ENCODE measurements at regions not wholly inside any gene's neighbourhood (a gene's known extent, or its start where the extent isn't known, plus 50 kb on each side); places are given as distances from the start of the nearest gene placed in this dataset.

DNA sequence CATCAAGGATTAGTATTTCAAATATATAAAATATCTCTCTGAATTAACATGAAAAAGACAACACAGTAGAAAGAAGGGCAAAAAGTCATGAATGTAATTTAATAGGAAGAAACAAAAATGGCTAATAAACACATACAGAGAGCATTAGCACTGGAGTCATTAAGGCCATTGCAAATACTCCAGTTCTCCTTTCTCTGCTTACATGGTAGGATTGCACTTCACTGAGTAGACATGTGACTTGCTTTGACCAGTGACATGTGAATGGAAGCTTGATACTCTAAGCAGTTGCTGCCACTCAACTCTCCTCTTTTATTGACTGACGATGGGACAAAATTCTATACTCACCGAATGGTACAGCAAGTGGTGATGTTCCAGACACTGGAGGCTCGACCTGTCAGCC is 153.9 kb upstream of the LGALSL start:
- H3K27me3 ChIP-seq (ENCODE audit: insufficient read depth) = no peaks in the 10 kb centered on the region
- no peak overlapping the region for H3K4me2 ChIP-seq
- H3F3A ChIP-seq (replicated peaks; ENCODE audit: low read depth) = no peaks in the 10 kb centered on the region; the same call in 1 of the 2 replicates
- no peaks in the 10 kb centered on the region for H3K79me2 ChIP-seq (replicated peaks; ENCODE audit: insufficient read depth)
- H3K9me2 ChIP-seq (ENCODE audit: insufficient read depth) = peaks cover 2% of the 10 kb centered on the region; the same call in 1 of the 2 replicates
- Mint-ChIP-seq H3K27me3 (ENCODE audit: insufficient read depth, low read depth, poor library complexity) (peaks cover 7% of the 10 kb centered on the region), H3K27ac (no peak overlapping the region), H3K36me3 (ENCODE audit: low read depth) (peaks cover 13% of the 10 kb centered on the region), H3K4me1 (peaks cover 10% of the 10 kb centered on the region), H3K9me3 (peaks cover 10% of the 10 kb centered on the region), H3K4me3 (no peak overlapping the region)
- H2AFZ ChIP-seq = no peak overlapping the region
- H3K27ac ChIP-seq (ENCODE audit: low read depth) = no peak overlapping the region
- no peak for ATAC-seq
- H3K4me3 ChIP-seq = no peak overlapping the region
- no peaks in the 10 kb centered on the region for H4K20me1 ChIP-seq (replicated peaks; ENCODE audit: insufficient read depth)
- no peaks in the 10 kb centered on the region for H3K4me1 ChIP-seq (ENCODE audit: insufficient read depth)
- TF ChIP-seq POLR2AphosphoS5 (IDR thresholded peaks at IDR 0.05; ENCODE audit: low read depth) (no peak), ZNF331 (CRISPR knock-in tag; IDR thresholded peaks at IDR 0.05; ENCODE audit: low read depth) (no peak), EZH2phosphoT487 (IDR thresholded peaks at IDR 0.05; ENCODE audit: unreplicated experiment) (no peak), JUNB (IDR thresholded peaks at IDR 0.05; ENCODE audit: unreplicated experiment) (no peak)
- TF ChIP-seq, protein P1, sequence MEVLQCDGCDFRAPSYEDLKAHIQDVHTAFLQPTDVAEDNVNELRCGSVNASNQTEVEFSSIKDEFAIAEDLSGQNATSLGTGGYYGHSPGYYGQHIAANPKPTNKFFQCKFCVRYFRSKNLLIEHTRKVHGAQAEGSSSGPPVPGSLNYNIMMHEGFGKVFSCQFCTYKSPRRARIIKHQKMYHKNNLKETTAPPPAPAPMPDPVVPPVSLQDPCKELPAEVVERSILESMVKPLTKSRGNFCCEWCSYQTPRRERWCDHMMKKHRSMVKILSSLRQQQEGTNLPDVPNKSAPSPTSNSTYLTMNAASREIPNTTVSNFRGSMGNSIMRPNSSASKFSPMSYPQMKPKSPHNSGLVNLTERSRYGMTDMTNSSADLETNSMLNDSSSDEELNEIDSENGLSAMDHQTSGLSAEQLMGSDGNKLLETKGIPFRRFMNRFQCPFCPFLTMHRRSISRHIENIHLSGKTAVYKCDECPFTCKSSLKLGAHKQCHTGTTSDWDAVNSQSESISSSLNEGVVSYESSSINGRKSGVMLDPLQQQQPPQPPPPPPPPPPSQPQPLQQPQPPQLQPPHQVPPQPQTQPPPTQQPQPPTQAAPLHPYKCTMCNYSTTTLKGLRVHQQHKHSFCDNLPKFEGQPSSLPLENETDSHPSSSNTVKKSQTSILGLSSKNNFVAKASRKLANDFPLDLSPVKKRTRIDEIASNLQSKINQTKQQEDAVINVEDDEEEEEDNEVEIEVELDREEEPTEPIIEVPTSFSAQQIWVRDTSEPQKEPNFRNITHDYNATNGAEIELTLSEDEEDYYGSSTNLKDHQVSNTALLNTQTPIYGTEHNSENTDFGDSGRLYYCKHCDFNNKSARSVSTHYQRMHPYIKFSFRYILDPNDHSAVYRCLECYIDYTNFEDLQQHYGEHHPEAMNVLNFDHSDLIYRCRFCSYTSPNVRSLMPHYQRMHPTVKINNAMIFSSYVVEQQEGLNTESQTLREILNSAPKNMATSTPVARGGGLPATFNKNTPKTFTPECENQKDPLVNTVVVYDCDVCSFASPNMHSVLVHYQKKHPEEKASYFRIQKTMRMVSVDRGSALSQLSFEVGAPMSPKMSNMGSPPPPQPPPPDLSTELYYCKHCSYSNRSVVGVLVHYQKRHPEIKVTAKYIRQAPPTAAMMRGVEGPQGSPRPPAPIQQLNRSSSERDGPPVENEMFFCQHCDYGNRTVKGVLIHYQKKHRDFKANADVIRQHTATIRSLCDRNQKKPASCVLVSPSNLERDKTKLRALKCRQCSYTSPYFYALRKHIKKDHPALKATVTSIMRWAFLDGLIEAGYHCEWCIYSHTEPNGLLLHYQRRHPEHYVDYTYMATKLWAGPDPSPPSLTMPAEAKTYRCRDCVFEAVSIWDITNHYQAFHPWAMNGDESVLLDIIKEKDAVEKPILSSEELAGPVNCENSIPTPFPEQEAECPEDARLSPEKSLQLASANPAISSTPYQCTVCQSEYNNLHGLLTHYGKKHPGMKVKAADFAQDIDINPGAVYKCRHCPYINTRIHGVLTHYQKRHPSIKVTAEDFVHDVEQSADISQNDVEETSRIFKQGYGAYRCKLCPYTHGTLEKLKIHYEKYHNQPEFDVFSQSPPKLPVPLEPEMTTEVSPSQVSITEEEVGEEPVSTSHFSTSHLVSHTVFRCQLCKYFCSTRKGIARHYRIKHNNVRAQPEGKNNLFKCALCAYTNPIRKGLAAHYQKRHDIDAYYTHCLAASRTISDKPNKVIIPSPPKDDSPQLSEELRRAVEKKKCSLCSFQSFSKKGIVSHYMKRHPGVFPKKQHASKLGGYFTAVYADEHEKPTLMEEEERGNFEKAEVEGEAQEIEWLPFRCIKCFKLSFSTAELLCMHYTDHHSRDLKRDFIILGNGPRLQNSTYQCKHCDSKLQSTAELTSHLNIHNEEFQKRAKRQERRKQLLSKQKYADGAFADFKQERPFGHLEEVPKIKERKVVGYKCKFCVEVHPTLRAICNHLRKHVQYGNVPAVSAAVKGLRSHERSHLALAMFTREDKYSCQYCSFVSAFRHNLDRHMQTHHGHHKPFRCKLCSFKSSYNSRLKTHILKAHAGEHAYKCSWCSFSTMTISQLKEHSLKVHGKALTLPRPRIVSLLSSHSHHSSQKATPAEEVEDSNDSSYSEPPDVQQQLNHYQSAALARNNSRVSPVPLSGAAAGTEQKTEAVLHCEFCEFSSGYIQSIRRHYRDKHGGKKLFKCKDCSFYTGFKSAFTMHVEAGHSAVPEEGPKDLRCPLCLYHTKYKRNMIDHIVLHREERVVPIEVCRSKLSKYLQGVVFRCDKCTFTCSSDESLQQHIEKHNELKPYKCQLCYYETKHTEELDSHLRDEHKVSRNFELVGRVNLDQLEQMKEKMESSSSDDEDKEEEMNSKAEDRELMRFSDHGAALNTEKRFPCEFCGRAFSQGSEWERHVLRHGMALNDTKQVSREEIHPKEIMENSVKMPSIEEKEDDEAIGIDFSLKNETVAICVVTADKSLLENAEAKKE (CRISPR knock-in tag; IDR thresholded peaks at IDR 0.05) = no peak
- no peak for DNase-seq (ENCODE audit: low spot score)
- H3K36me3 ChIP-seq (ENCODE audit: insufficient read depth) = no peaks in the 10 kb centered on the region

DNA sequence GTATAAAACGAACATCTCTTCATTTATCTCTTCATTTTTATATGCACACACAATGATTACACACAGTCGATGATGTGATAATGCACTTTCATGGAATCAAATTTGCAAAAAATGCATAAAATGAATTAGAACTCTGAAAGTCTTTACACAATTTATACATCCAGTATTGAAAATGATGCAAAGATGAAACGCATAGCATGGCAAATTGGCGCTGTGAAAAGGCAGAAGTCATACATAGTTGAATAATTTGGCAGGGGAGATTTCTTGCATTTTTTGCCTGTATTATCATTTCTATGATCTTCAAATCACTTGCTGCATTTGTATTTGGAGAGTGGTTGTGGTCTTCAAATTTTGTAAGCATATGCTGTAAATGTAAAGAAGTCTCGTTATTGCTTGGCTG is 150.7 kb upstream of the LGALSL start:
- Histone ChIP-seq H2AFZ (no peak overlapping the region), H3K27me3 (ENCODE audit: insufficient read depth) (no peaks in the 10 kb centered on the region), H3K36me3 (ENCODE audit: insufficient read depth) (no peaks in the 10 kb centered on the region), H3K4me2 (no peak overlapping the region), H3F3A (replicated peaks; ENCODE audit: low read depth) (no peaks in the 10 kb centered on the region), H3K79me2 (replicated peaks; ENCODE audit: insufficient read depth) (no peaks in the 10 kb centered on the region), H4K20me1 (replicated peaks; ENCODE audit: insufficient read depth) (no peaks in the 10 kb centered on the region), H3K9me2 (ENCODE audit: insufficient read depth) (peaks cover 2% of the 10 kb centered on the region; the same call in 1 of the 2 replicates), H3K27ac (ENCODE audit: low read depth) (no peak overlapping the region), H3K4me3 (no peak overlapping the region), H3K4me1 (ENCODE audit: insufficient read depth) (no peaks in the 10 kb centered on the region)
- Mint-ChIP-seq H3K9me3 (no peaks in the 10 kb centered on the region), H3K4me1 (peaks cover under 1% of the 10 kb centered on the region), H3K36me3 (ENCODE audit: low read depth) (no peaks in the 10 kb centered on the region), H3K27ac (no peak overlapping the region), H3K4me3 (no peak overlapping the region), H3K27me3 (ENCODE audit: insufficient read depth, low read depth, poor library complexity) (no peaks in the 10 kb centered on the region)
- TF ChIP-seq NANOG (IDR thresholded peaks at IDR 0.05; ENCODE audit: borderline replicate concordance) = no peak
- ATAC-seq (no peak), DNase-seq (ENCODE audit: low spot score) (no peak)

All from GM23338 (cell line).